HFFc6 (cell line): ENCODE measurements at regions not wholly inside any gene's neighbourhood (a gene's known extent, or its start where the extent isn't known, plus 50 kb on each side); places are given as distances from the start of the nearest gene placed in this dataset.
A peak's percentile ranks its signal among the peaks of the same experiment; 100 is the strongest.
"Not testable (repeated sequence)": the region's sequence is repeated elsewhere in the genome, so short reads cannot be mapped to it uniquely, and the experiment has no call there.

Experiments
- DNase-seq: peaks from one replicate; pipeline ENCODE4 v3.0.0-alpha.2; 2018
- H3K27ac Mint-ChIP-seq: 2 replicates; pipeline ENCODE4 v1.8.0; 2020; ENCODE audit warnings: mild to moderate bottlenecking, mixed read lengths
- H3K27me3 Mint-ChIP-seq: 2 replicates; pipeline ENCODE4 v1.8.0; 2021; ENCODE audit warnings: mild to moderate bottlenecking, moderate library complexity, mixed read lengths; ENCODE audit not compliant: insufficient read depth
- H3K36me3 Mint-ChIP-seq: 2 replicates; pipeline ENCODE4 v1.8.0; 2021; ENCODE audit warnings: low read depth, mixed read lengths
- H3K4me1 Mint-ChIP-seq: 2 replicates; pipeline ENCODE4 v1.8.0; 2020; ENCODE audit warnings: low read depth, mixed read lengths
- H3K4me3 Mint-ChIP-seq: 2 replicates; pipeline ENCODE4 v1.8.0; 2020; ENCODE audit warnings: mild to moderate bottlenecking, moderate library complexity, mixed read lengths
- H3K9me3 Mint-ChIP-seq: 2 replicates; pipeline ENCODE4 v1.8.0; 2020; ENCODE audit warnings: mild to moderate bottlenecking, mixed read lengths
- CTCF ChIP-seq: fragments of 200-600 bp; sonication (generic); IDR thresholded peaks from 2 replicates; pipeline ENCODE4 v1.5.0; 2021; ENCODE audit warnings: antibody characterized with exemption, mild to moderate bottlenecking

GRCh38 chr21:14050121-14050520, 160.6 kb downstream of the LIPI start:
- H3K36me3 Mint-ChIP-seq, result no peaks in the 10 kb centered on the region
- no peak overlapping the region for H3K27ac Mint-ChIP-seq
- H3K4me1 Mint-ChIP-seq, result no peaks in the 10 kb centered on the region
- TF ChIP-seq CTCF, result no peak
- no peaks in the 10 kb centered on the region for H3K9me3 Mint-ChIP-seq
- no peak overlapping the region for H3K4me3 Mint-ChIP-seq
- no peak for DNase-seq
- H3K27me3 Mint-ChIP-seq, result no peaks in the 10 kb centered on the region

GRCh38 chr21:14046401-14046800, 164.4 kb downstream of the LIPI start:
- Mint-ChIP-seq H3K36me3 (no peaks in the 10 kb centered on the region), H3K27me3 (no peaks in the 10 kb centered on the region), H3K4me1 (no peaks in the 10 kb centered on the region), H3K4me3 (no peak overlapping the region), H3K27ac (no peak overlapping the region), H3K9me3 (no peaks in the 10 kb centered on the region)
- TF ChIP-seq CTCF, result no peak
- DNase-seq, result no peak

GRCh38 chr21:14040386-14040785, 170.4 kb downstream of the LIPI start:
- H3K4me1 Mint-ChIP-seq, result no peaks in the 10 kb centered on the region
- no peak for DNase-seq
- H3K27me3 Mint-ChIP-seq, result no peaks in the 10 kb centered on the region; the same call in 1 of the 2 replicates
- no peaks in the 10 kb centered on the region for H3K9me3 Mint-ChIP-seq
- H3K36me3 Mint-ChIP-seq, result no peaks in the 10 kb centered on the region
- TF ChIP-seq CTCF, result no peak
- H3K4me3 Mint-ChIP-seq, result no peak overlapping the region
- H3K27ac Mint-ChIP-seq, result no peak overlapping the region

GRCh38 chr21:14028619-14029018, 182.1 kb downstream of the LIPI start:
- not testable (repeated sequence) for H3K36me3 Mint-ChIP-seq, H3K9me3 Mint-ChIP-seq, H3K4me1 Mint-ChIP-seq, H3K27me3 Mint-ChIP-seq, DNase-seq, H3K27ac Mint-ChIP-seq
- peak overlapping the region; percentile 97 for H3K4me3 Mint-ChIP-seq

- not testable (repeated sequence) for H3K36me3 Mint-ChIP-seq
Measured at GRCh38 chr21:14027235-14027869, 183.4 kb downstream of the LIPI start.

GRCh38 chr21:14020108-14020507, 190.6 kb downstream of the LIPI start:
- not testable (repeated sequence) for H3K9me3 Mint-ChIP-seq, H3K27me3 Mint-ChIP-seq, H3K4me3 Mint-ChIP-seq, H3K4me1 Mint-ChIP-seq, H3K27ac Mint-ChIP-seq, DNase-seq, H3K36me3 Mint-ChIP-seq

More at GRCh38 chr21:14027235-14027869, 183.4 kb downstream of the LIPI start:
- H3K9me3 Mint-ChIP-seq, H3K27me3 Mint-ChIP-seq, H3K4me1 Mint-ChIP-seq: not testable (repeated sequence)
- Mint-ChIP-seq H3K27ac (peak overlapping the region; percentile 84), H3K4me3 (peak overlapping the region; percentile 97)
- DNase-seq, result peak; percentile 92

GRCh38 chr21:14015841-14016240, 194.9 kb downstream of the LIPI start:
- not testable (repeated sequence) for H3K36me3 Mint-ChIP-seq, H3K4me1 Mint-ChIP-seq, H3K27me3 Mint-ChIP-seq, H3K27ac Mint-ChIP-seq, H3K9me3 Mint-ChIP-seq, DNase-seq, H3K4me3 Mint-ChIP-seq

- H3K27ac Mint-ChIP-seq, H3K27me3 Mint-ChIP-seq, H3K36me3 Mint-ChIP-seq, H3K4me3 Mint-ChIP-seq, DNase-seq, H3K9me3 Mint-ChIP-seq, H3K4me1 Mint-ChIP-seq: not testable (repeated sequence)
Measured at GRCh38 chr21:14013623-14014498, 196.9 kb downstream of the LIPI start.
